Heart right ventricle (tissue), 16 donors: ENCODE measurements at regions not wholly inside any gene's neighbourhood (a gene's known extent, or its start where the extent isn't known, plus 50 kb on each side); places are given as distances from the start of the nearest gene placed in this dataset.

ENCODE experiments used
- ATAC-seq, 8 donors: fragments of 200-7000 bp; cut with Tn5 transposase; one replicate each; pipeline ENCODE4 v1.9.1; 2020; ENCODE audit warnings: mild to moderate bottlenecking in 8 of 8, moderate library complexity in 8 of 8, moderate number of reproducible peaks in 1 of 8
- DNase-seq, 2 donors: peaks; one replicate each; pipeline ENCODE4 v3.0.0-alpha.2; 2020
- H3K27ac ChIP-seq, 10 donors: fragments of 200-600 bp; sonication (generic) in 2 of 10; one replicate each; pipeline versions ENCODE4 v1.5.0 to v1.8.0; 2020 to 2022; ENCODE audit warnings: mild to moderate bottlenecking in 3 of 10
- H3K27me3 ChIP-seq, 7 donors: fragments of 200-600 bp; one replicate each; pipeline ENCODE4 v1.8.0; 2021 to 2022; ENCODE audit warnings: mild to moderate bottlenecking in 2 of 7
- H3K36me3 ChIP-seq, 9 donors: fragments of 200-600 bp; sonication (generic) in 1 of 9; one replicate each; pipeline versions ENCODE4 v1.5.0 to v1.8.0; 2020 to 2022; ENCODE audit warnings: mild to moderate bottlenecking in 2 of 9
- H3K4me1 ChIP-seq, 9 donors: fragments of 200-600 bp; sonication (generic) in 1 of 9; one replicate each; pipeline versions ENCODE4 v1.5.0 to v1.8.0; 2020 to 2022; ENCODE audit warnings: mild to moderate bottlenecking in 4 of 9
- H3K4me3 ChIP-seq, 10 donors: fragments of 200-600 bp; sonication (generic) in 2 of 10; one replicate each; pipeline versions ENCODE4 v1.5.0 to v1.8.0; 2020 to 2022; ENCODE audit warnings: mild to moderate bottlenecking in 7 of 10, moderate library complexity in 2 of 10
- H3K9me3 ChIP-seq, 11 donors: fragments of 200-600 bp in 10 of 11; sonication (generic) in 2 of 11; one replicate each; pipeline versions ENCODE4 v1.5.0 to v1.8.0; 2013 to 2022; ENCODE audit warnings: mild to moderate bottlenecking in 2 of 11, control low read depth in 1 of 11, moderate library complexity in 1 of 11
- CTCF ChIP-seq, 9 donors: fragments of 200-600 bp; sonication (generic) in 2 of 9; IDR thresholded peaks; one replicate each; pipeline versions ENCODE4 v1.5.0 to v1.8.0; 2021 to 2022; ENCODE audit warnings: antibody characterized with exemption in 9 of 9, mild to moderate bottlenecking in 5 of 9, moderate library complexity in 1 of 9
- WGBS, 2 donors: extraction: QIAGEN DNeasy Blood & Tissue Kit; methylation state at CpG; one replicate each; pipeline ENCODE4 v1.1.7; 2013; ENCODE audit warnings: inconsistent platforms in 1 of 2; 5-methylcytosine and 5-hydroxymethylcytosine counted together
- intact Hi-C, 10 donors: fragments of 100-400 bp; cut with DNase I; formaldehyde crosslinking; loops; one replicate each; pipeline versions ENCODE4 v1.11.1 to v1.14.2; 2022
- donor health status: Arrhythmogenic right ventricular cardiomyopathy.
- donor health status: ischemic (EF 13 %, LVEDD 7.1; RV severe dilation, severe dysfunction).
- donor health status: healthy with polysubstance abuse.
- donor health status: DM: no; HTN: yes; CAD: no.
- donor health status: DM: no; HTN: no; CAD: no.
- donor health status: ischemic (EF 25% LVEDD 6.9; RV normal size, moderate dysfunction).
- donor health status: ischemic (EF 25% LVEDD 5.7; RV mildly dilated, moderate dysfunction).
- donor health status: healthy.
- donor health status: DM: yes; HTN: yes; CAD: no.
- donor health status: Ischemic cardiomyopathy.
- donor health status: ischemic (EF 35%, LVEDD 5.7; RV mildly dilated, moderate dysfunction).
- donor health status: nonischemic (EF 11% LVEDD 7.7; RV severe dilation, severe dysfunction).
- donor health status: DM: yes; HTN: yes; CAD: no.
- donor health status: PGD.
- donor health status: ischemic (EF 29% LVEDD 5.4; RV normal size, mild dysfunction).
- donor health status: nonischemic (EF 23%, LVEDD 6.1; RV moderate dilation, normal function).

DNA sequence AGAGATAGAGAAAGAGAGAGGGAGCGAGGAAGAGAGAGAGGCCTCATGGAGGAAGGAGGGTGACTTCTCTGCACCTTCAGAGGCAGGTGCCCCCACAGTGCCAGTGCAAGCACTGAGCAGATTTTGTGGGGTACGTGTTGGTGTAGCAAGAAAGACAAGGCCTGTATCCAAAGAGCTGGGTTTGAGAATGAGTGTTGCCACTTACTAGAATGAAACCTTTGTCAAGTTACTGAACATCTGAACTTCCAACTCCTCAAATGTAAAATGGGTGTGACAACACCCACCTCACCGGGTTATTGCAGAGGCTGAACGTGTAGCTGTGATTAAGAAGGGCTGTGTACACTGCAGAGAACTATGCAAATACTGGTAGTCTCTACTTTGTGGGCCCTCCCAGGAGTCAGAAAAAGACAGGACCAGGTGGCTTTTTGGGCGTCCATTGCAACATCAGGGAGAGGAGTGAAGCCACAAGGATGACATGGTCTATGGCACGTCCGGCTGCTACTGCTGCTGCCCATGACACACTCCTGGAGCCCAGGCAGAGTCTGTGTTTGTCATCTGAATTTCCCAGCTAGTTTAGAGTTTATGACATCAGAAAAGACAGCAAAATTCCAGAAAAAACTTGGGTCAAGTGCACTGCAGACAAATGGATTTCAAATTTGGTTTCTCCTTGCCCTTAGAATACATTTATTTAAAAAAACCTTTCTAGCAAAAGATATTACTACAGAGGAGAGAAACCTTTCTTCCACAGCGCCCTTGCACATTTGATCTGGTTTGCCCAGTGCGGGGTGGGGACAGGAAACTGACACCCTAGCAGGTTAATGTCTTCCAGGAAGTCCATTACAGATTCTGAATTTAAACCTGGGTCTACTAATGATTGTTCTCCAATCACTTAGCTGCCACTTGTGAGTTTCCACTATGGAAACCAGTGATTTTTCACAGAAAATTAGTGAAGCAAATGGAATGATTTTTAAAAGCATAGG is 54.0 kb upstream of the ATP12A start:
- ATAC-seq (no peak), DNase-seq (no peak)
- WGBS, 2 donors, result 92 to 96% methylated on average over 9 of the region's 9 CpGs
- peak overlapping the region in 1 of 10 donors; percentile 83 for H3K27ac ChIP-seq
- intact Hi-C loops, result no loop called here
- TF ChIP-seq CTCF (IDR thresholded peaks at IDR 0.05), result no peak
- peaks cover 0 to 4% (median 0%) of the 10 kb centered on the region in 7 donors for H3K27me3 ChIP-seq
- H3K4me3 ChIP-seq, result no peak overlapping the region
- H3K36me3 ChIP-seq, result no peaks in the 10 kb centered on the region
- H3K9me3 ChIP-seq, result no peaks in the 10 kb centered on the region
- peaks cover 0 to 13% (median 0%) of the 10 kb centered on the region in 9 donors for H3K4me1 ChIP-seq

DNA sequence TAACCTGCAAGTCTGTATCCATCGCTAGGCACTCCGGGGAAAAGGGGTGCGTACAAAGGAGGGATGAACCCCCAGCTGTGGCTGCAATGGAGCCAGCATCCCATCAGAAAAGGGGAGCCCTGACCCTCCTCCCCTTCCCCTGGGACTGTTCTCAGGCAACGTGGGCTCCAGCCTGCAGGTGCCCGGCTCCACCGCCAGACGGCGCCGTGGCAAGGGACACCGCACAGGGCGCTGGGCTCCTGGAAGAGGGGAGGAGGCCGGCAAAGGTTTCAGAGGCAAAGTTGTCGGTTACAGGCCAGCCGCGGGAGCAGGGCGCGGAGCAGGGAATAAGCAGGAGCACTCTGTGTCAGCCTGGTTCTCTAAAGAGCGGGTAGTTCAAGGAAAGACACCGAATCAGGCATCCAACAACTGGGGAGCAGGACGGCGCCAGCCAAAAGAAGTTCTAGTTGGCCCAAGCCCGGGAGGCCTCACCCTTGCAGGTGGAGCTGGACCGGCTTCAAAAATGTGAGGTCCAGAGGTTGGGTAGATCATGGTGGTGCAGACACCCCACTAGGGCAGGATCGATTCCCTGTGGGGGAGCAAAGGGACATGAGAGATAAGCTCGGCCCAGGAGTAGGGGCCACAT is 53.0 kb upstream of the ATP12A start:
- Histone ChIP-seq H3K36me3 (no peaks in the 10 kb centered on the region), H3K4me3 (no peak overlapping the region), H3K9me3 (no peaks in the 10 kb centered on the region), H3K27me3 (peaks cover 0 to 4% (median 0%) of the 10 kb centered on the region in 7 donors), H3K4me1 (peaks cover 0 to 13% (median 0%) of the 10 kb centered on the region in 9 donors), H3K27ac (no peak overlapping the region)
- TF ChIP-seq CTCF (IDR thresholded peaks at IDR 0.05), result peak in 8 of 9 donors; percentile 8 to 60 (median 42)
- peak in 1 of 8 donors; percentile 46 for ATAC-seq
- intact Hi-C loops, result no loop called here
- no peak for DNase-seq
- WGBS, 2 donors, result 57 to 58% methylated on average over 25 of the region's 25 CpGs

DNA sequence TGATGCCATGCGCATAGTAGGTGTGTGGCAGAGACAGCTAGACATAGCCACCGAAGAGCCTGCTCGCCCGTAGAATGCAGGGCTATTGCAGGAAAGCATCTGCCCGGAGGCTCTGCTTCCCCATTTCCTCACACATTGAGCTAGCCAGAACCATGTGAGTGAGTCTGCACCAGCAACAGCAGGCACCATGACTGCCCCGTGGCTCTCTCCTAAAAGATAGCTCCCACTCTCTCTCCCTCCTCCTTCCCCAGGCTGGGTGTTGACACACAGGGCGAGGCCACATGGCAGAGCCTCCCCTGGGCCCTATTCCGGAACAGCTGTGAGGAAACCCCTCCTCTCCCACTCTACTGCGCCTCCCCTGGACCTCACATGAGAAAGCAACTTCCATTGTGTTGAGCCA is 52.3 kb upstream of the ATP12A start:
- TF ChIP-seq CTCF (IDR thresholded peaks at IDR 0.05), result no peak
- WGBS, 2 donors, result 67 to 68% methylated on average over 9 of the region's 9 CpGs
- Histone ChIP-seq H3K27me3 (peaks cover 0 to 4% (median 0%) of the 10 kb centered on the region in 7 donors), H3K9me3 (no peaks in the 10 kb centered on the region), H3K36me3 (no peaks in the 10 kb centered on the region), H3K4me1 (peaks cover 0 to 13% (median 0%) of the 10 kb centered on the region in 9 donors), H3K27ac (no peak overlapping the region), H3K4me3 (no peak overlapping the region)
- intact Hi-C loops, result no loop called here
- DNase-seq (no peak), ATAC-seq (peak in 1 of 8 donors; percentile 56)

DNA sequence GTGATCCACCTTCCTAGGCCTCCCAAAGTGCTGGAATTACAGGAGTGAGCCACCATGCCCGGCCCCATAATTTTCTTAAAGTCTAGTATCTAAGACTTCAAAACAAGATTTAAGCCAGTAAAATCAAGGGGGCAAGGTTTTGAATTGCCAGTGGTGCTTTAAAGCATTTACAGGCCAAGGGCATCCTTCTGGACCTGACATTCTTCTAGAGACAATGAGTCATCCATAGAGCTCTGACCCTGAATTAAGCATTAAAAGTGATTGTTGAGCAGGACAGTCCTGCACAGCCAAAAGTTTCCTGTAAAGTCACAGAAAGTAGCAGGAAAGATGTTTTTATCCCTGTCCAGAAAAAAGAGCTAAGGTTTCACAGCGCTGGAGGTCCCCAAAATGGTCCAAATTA is 50.9 kb upstream of the ATP12A start:
- Histone ChIP-seq H3K27me3 (peaks cover 0 to 4% (median 0%) of the 10 kb centered on the region in 7 donors), H3K9me3 (no peaks in the 10 kb centered on the region), H3K4me1 (peaks cover 0 to 13% (median 0%) of the 10 kb centered on the region in 9 donors), H3K27ac (no peak overlapping the region), H3K4me3 (no peak overlapping the region), H3K36me3 (no peaks in the 10 kb centered on the region)
- no peak for ATAC-seq
- no peak for TF ChIP-seq CTCF (IDR thresholded peaks at IDR 0.05)
- intact Hi-C loops, result no loop called here
- DNase-seq, result no peak
- 92 to 94% methylated on average over 2 of the region's 2 CpGs for WGBS, 2 donors
